H9 (cell line): ENCODE measurements at regions not wholly inside any gene's neighbourhood (a gene's known extent, or its start where the extent isn't known, plus 50 kb on each side); places are given as distances from the start of the nearest gene placed in this dataset.

Experiments used
- DNase-seq: peaks from one replicate; pipeline ENCODE4 v3.0.0-alpha.2; 2017
- H2AFZ ChIP-seq: one replicate; pipeline ENCODE4 v1.6.1; 2013; ENCODE audit warnings: mild to moderate bottlenecking, low read length, control low read depth, moderate library complexity
- H2AK5ac ChIP-seq: 2 replicates; pipeline ENCODE4 v1.6.1; 2013; ENCODE audit warnings: low read length, control low read depth, mixed read lengths; ENCODE audit not compliant: insufficient read length
- H2BK120ac ChIP-seq: one replicate; pipeline ENCODE4 v1.6.1; 2013; ENCODE audit warnings: low read depth, mild to moderate bottlenecking, low read length, control low read depth, inconsistent platforms; ENCODE audit not compliant: poor library complexity, severe bottlenecking
- H2BK12ac ChIP-seq: 2 replicates; pipeline ENCODE4 v1.6.1; 2013; ENCODE audit warnings: low read length, control low read depth, mixed read lengths, low read depth; ENCODE audit not compliant: insufficient read length
- H2BK15ac ChIP-seq: 2 replicates; pipeline ENCODE4 v1.6.1; 2013; ENCODE audit warnings: low read depth, low read length, control low read depth
- H2BK20ac ChIP-seq: one replicate; pipeline ENCODE4 v1.6.1; 2013; ENCODE audit warnings: low read depth, mild to moderate bottlenecking, low read length, control low read depth, inconsistent platforms; ENCODE audit not compliant: poor library complexity, severe bottlenecking
- H2BK5ac ChIP-seq: 2 replicates; pipeline ENCODE4 v1.6.1; 2013; ENCODE audit warnings: low read length, control low read depth, mixed read lengths; ENCODE audit not compliant: insufficient read length
- H3K14ac ChIP-seq: 2 replicates; pipeline ENCODE4 v1.6.1; 2013; ENCODE audit warnings: low read length, control low read depth; ENCODE audit not compliant: insufficient read depth
- H3K18ac ChIP-seq: 2 replicates; pipeline ENCODE4 v1.6.1; 2013; ENCODE audit warnings: low read depth, mild to moderate bottlenecking, mixed read lengths, low read length, control low read depth; ENCODE audit not compliant: insufficient read length
- H3K23ac ChIP-seq: 2 replicates; pipeline ENCODE4 v1.6.1; 2013; ENCODE audit warnings: low read length, control low read depth, mixed read lengths, low read depth; ENCODE audit not compliant: insufficient read length
- H3K23me2 ChIP-seq: 2 replicates; pipeline ENCODE4 v1.6.1; 2013; ENCODE audit warnings: low read depth, mild to moderate bottlenecking, mixed read lengths, low read length, control low read depth; ENCODE audit not compliant: insufficient read length, poor library complexity, severe bottlenecking
- H3K27ac ChIP-seq: 2 replicates; pipeline ENCODE4 v1.5.1; 2013; ENCODE audit warnings: low read length, control low read depth, mixed read lengths, low read depth; ENCODE audit not compliant: insufficient read length
- H3K27me3 ChIP-seq: 2 replicates; pipeline ENCODE4 v1.6.1; 2013; ENCODE audit warnings: low read length, control low read depth, inconsistent platforms; ENCODE audit not compliant: insufficient read depth
- H3K4ac ChIP-seq: 2 replicates; pipeline ENCODE4 v1.6.1; 2013; ENCODE audit warnings: low read depth, mild to moderate bottlenecking, control low read depth, inconsistent platforms, low read length, moderate library complexity
- H3K4me1 ChIP-seq: 2 replicates; pipeline ENCODE4 v1.6.1; 2013; ENCODE audit warnings: low read length, control low read depth, inconsistent platforms; ENCODE audit not compliant: insufficient read depth
- H3K4me2 ChIP-seq: 2 replicates; pipeline ENCODE4 v1.6.1; 2013; ENCODE audit warnings: low read length, control low read depth, mixed read lengths; ENCODE audit not compliant: insufficient read length, insufficient read depth
- H3K56ac ChIP-seq: 2 replicates; pipeline ENCODE4 v1.6.1; 2013; ENCODE audit warnings: low read depth, mild to moderate bottlenecking, mixed read lengths, low read length, control low read depth; ENCODE audit not compliant: insufficient read length
- H3K79me1 ChIP-seq: 2 replicates; pipeline ENCODE4 v1.6.1; 2013; ENCODE audit warnings: low read depth, mild to moderate bottlenecking, moderate library complexity, low read length, control low read depth, inconsistent platforms; ENCODE audit not compliant: insufficient read depth, poor library complexity, severe bottlenecking
- H3K79me2 ChIP-seq: 2 replicates; pipeline ENCODE4 v1.6.1; 2013; ENCODE audit warnings: low read length, control low read depth, inconsistent platforms; ENCODE audit not compliant: insufficient read depth
- H3K9ac ChIP-seq: 2 replicates; pipeline ENCODE4 v1.6.1; 2013; ENCODE audit warnings: low read length, control low read depth, mixed read lengths; ENCODE audit not compliant: insufficient read length; ENCODE audit errors: extremely low read depth
- H3K9me3 ChIP-seq: one replicate; pipeline ENCODE4 v1.6.1; 2013; ENCODE audit warnings: low read depth, low read length, inconsistent platforms; ENCODE audit not compliant: control insufficient read depth
- H3T11ph ChIP-seq: one replicate; pipeline ENCODE4 v1.6.1; 2013; ENCODE audit warnings: mild to moderate bottlenecking, low read length, control low read depth, inconsistent platforms
- H4K20me1 ChIP-seq: one replicate; pipeline ENCODE4 v1.6.1; 2013; ENCODE audit not compliant: control insufficient read depth, insufficient read length, insufficient read depth
- H4K5ac ChIP-seq: 2 replicates; pipeline ENCODE4 v1.6.1; 2013; ENCODE audit warnings: low read depth, mild to moderate bottlenecking, mixed read lengths, low read length, control low read depth; ENCODE audit not compliant: insufficient read length
- H4K8ac ChIP-seq: replicated peaks from 2 replicates; pipeline ENCODE4 v1.6.1; 2013; ENCODE audit warnings: low read length, control low read depth, mixed read lengths, low read depth; ENCODE audit not compliant: insufficient read length
- H4K91ac ChIP-seq: 2 replicates; pipeline ENCODE4 v1.6.1; 2013; ENCODE audit warnings: low read depth, mild to moderate bottlenecking, moderate library complexity, mixed read lengths, low read length, control low read depth; ENCODE audit not compliant: insufficient read length
- H3K27ac Mint-ChIP-seq, 3 experiments: 2 replicates in 2 of 3; 3 replicates in 1 of 3; pipeline ENCODE4 v1.8.0; 2020 to 2021; ENCODE audit warnings: mixed read lengths in 3 of 3, mild to moderate bottlenecking in 1 of 3, moderate library complexity in 1 of 3
- H3K27me3 Mint-ChIP-seq: 2 replicates; pipeline ENCODE4 v1.8.0; 2021; ENCODE audit warnings: low read depth, mild to moderate bottlenecking, moderate library complexity, mixed read lengths
- H3K36me3 Mint-ChIP-seq, 3 experiments: 2 replicates in 2 of 3; 3 replicates in 1 of 3; pipeline ENCODE4 v1.8.0; 2020 to 2021; ENCODE audit warnings: low read depth in 3 of 3, mixed read lengths in 3 of 3; ENCODE audit not compliant: insufficient read depth in 1 of 3
- H3K4me1 Mint-ChIP-seq, 2 experiments: 2 replicates each; pipeline ENCODE4 v1.8.0; 2020; ENCODE audit warnings: mixed read lengths in 2 of 2
- H3K4me3 Mint-ChIP-seq, 2 experiments: 2 replicates in 1 of 2; 3 replicates in 1 of 2; pipeline ENCODE4 v1.8.0; 2020 to 2021; ENCODE audit warnings: mild to moderate bottlenecking in 2 of 2, mixed read lengths in 2 of 2, moderate library complexity in 1 of 2
- H3K9me3 Mint-ChIP-seq, 2 experiments: 2 replicates in 1 of 2; 3 replicates in 1 of 2; pipeline ENCODE4 v1.8.0; 2020; ENCODE audit warnings: mild to moderate bottlenecking in 2 of 2, mixed read lengths in 2 of 2, moderate library complexity in 1 of 2
- WGBS: extraction: QIAGEN DNeasy Blood & Tissue Kit; methylation state at CpG from one replicate; pipeline ENCODE4 v1.1.7; 2013; ENCODE audit warnings: missing lambda C conversion rate, low lambda C conversion rate, mixed read lengths; ENCODE audit not compliant: insufficient read length; ENCODE audit errors: extremely low coverage; 5-methylcytosine and 5-hydroxymethylcytosine counted together
- TF ChIP-seq, protein P1 (sequence below): fragments of 200-600 bp; sonication (generic); conservative IDR thresholded peaks from 3 replicates; pipeline ENCODE4 v1.8.0; 2021; ENCODE audit warnings: antibody characterized with exemption, mild to moderate bottlenecking

- Mint-ChIP-seq H3K27ac (no peak overlapping the region), H3K4me3 (no peak overlapping the region), H3K4me1 (peaks cover 29 to 32% of the 10 kb centered on the region in 2 experiments), H3K27me3 (peaks cover 2% of the 10 kb centered on the region; the same call in 1 of the 2 replicates), H3K9me3 (no peaks in the 10 kb centered on the region), H3K36me3 (no peaks in the 10 kb centered on the region)
- Histone ChIP-seq H3K79me2 (no peaks in the 10 kb centered on the region), H3K18ac (no peak overlapping the region), H2AFZ (no peak overlapping the region), H4K91ac (no peak overlapping the region), H4K20me1 (no peaks in the 10 kb centered on the region), H2AK5ac (no peak overlapping the region), H3K27me3 (no peaks in the 10 kb centered on the region), H3K56ac (no peak overlapping the region), H2BK5ac (no peak overlapping the region), H4K5ac (no peak overlapping the region), H3K14ac (no peak overlapping the region), H2BK15ac (no peak overlapping the region), H3T11ph (no peak overlapping the region), H3K4me1 (no peaks in the 10 kb centered on the region), H2BK120ac (no peak overlapping the region), H3K23me2 (no peaks in the 10 kb centered on the region), H2BK20ac (no peak overlapping the region), H4K8ac (no peak overlapping the region), H3K27ac (no peak overlapping the region), H3K23ac (no peak overlapping the region), H3K4ac (no peak overlapping the region), H3K9me3 (no peaks in the 10 kb centered on the region), H3K4me2 (no peak overlapping the region), H2BK12ac (no peak overlapping the region), H3K79me1 (no peaks in the 10 kb centered on the region), H3K9ac (no peak overlapping the region)
- WGBS: no CpG with 5 or more reads among the region's 8 CpGs
- TF ChIP-seq, protein P1, sequence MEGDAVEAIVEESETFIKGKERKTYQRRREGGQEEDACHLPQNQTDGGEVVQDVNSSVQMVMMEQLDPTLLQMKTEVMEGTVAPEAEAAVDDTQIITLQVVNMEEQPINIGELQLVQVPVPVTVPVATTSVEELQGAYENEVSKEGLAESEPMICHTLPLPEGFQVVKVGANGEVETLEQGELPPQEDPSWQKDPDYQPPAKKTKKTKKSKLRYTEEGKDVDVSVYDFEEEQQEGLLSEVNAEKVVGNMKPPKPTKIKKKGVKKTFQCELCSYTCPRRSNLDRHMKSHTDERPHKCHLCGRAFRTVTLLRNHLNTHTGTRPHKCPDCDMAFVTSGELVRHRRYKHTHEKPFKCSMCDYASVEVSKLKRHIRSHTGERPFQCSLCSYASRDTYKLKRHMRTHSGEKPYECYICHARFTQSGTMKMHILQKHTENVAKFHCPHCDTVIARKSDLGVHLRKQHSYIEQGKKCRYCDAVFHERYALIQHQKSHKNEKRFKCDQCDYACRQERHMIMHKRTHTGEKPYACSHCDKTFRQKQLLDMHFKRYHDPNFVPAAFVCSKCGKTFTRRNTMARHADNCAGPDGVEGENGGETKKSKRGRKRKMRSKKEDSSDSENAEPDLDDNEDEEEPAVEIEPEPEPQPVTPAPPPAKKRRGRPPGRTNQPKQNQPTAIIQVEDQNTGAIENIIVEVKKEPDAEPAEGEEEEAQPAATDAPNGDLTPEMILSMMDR: no peak
- no peak for DNase-seq
Observed at GRCh38 chr1:59008599-59009347, 224.9 kb upstream of the JUN start.
